Heart left ventricle (tissue), 16 donors: ENCODE measurements at regions not wholly inside any gene's neighbourhood (a gene's known extent, or its start where the extent isn't known, plus 50 kb on each side); places are given as distances from the start of the nearest gene placed in this dataset.

Experiments used
- ATAC-seq, 4 donors: fragments of 200-7000 bp; cut with Tn5 transposase; one replicate each; pipeline ENCODE4 v1.9.1; 2020 to 2022; ENCODE audit warnings: moderate library complexity in 4 of 4, mild to moderate bottlenecking in 3 of 4, moderate number of reproducible peaks in 1 of 4
- DNase-seq, 5 donors: peaks; one replicate each; pipeline ENCODE4 v3.0.0-alpha.2; 2020
- H3K27ac ChIP-seq, 12 donors: fragments of 200-600 bp; sonication (generic) in 4 of 12; one replicate each; pipeline versions ENCODE4 v1.5.0 to v1.8.0; 2016 to 2022; ENCODE audit warnings: mild to moderate bottlenecking in 2 of 12
- H3K27me3 ChIP-seq, 9 donors: fragments of 200-600 bp; sonication (generic) in 2 of 9; one replicate each; pipeline versions ENCODE4 v1.5.1 to v1.8.0; 2016 to 2022; ENCODE audit warnings: mild to moderate bottlenecking in 3 of 9
- H3K36me3 ChIP-seq, 9 donors: fragments of 200-600 bp; sonication (generic) in 2 of 9; one replicate each; pipeline versions ENCODE4 v1.5.0 to v1.8.0; 2018 to 2022; ENCODE audit warnings: mild to moderate bottlenecking in 2 of 9
- H3K4me1 ChIP-seq, 12 donors: fragments of 200-600 bp; sonication (generic) in 4 of 12; one replicate each; pipeline versions ENCODE4 v1.5.0 to v1.8.0; 2016 to 2022; ENCODE audit warnings: mild to moderate bottlenecking in 3 of 12
- H3K4me3 ChIP-seq, 12 donors: fragments of 200-600 bp; sonication (generic) in 4 of 12; one replicate each; pipeline versions ENCODE4 v1.5.0 to v1.8.0; 2017 to 2022; ENCODE audit warnings: mild to moderate bottlenecking in 9 of 12, moderate library complexity in 4 of 12
- H3K9me3 ChIP-seq, 12 donors: fragments of 200-600 bp; sonication (generic) in 4 of 12; one replicate each; pipeline versions ENCODE4 v1.5.0 to v1.8.0; 2016 to 2022; ENCODE audit warnings: mild to moderate bottlenecking in 1 of 12
- POLR2A ChIP-seq, 2 donors: fragments of 450-650 bp; IDR thresholded peaks; one replicate each; pipeline ENCODE4 v1.6.1; 2017; ENCODE audit warnings: antibody characterized with exemption in 2 of 2, mild to moderate bottlenecking in 2 of 2, moderate library complexity in 2 of 2
- whole genome bisulfite sequencing, 4 donors: extraction: QIAGEN DNeasy Blood & Tissue Kit in 2 of 4; methylation state at CpG; one replicate each; pipeline versions ENCODE4 v1.1.5 to v1.1.7; 2013 to 2018; 5-methylcytosine and 5-hydroxymethylcytosine counted together
- intact Hi-C, 10 donors: fragments of 100-400 bp; cut with DNase I; formaldehyde crosslinking; loops; one replicate each; pipeline versions ENCODE4 v1.11.1 to v1.14.2; 2022
- TF ChIP-seq, protein P1 (sequence below), 12 donors: fragments of 200-600 bp; sonication (generic) in 4 of 12; IDR thresholded peaks; one replicate each; pipeline versions ENCODE4 v1.5.0 to v1.8.0; 2018 to 2022; ENCODE audit warnings: antibody characterized with exemption in 12 of 12, mild to moderate bottlenecking in 5 of 12
- donor health status: ischemic (EF 13 %, LVEDD 7.1; RV severe dilation, severe dysfunction).
- donor health status: healthy with polysubstance abuse.
- donor health status: DM: no; HTN: yes; CAD: no.
- donor health status: DM: no; HTN: no; CAD: no.
- donor health status: ischemic (EF 25% LVEDD 6.9; RV normal size, moderate dysfunction).
- donor health status: ischemic (EF 25% LVEDD 5.7; RV mildly dilated, moderate dysfunction).
- donor health status: healthy.
- donor health status: DM: yes; HTN: yes; CAD: no.
- donor health status: ischemic (EF 35%, LVEDD 5.7; RV mildly dilated, moderate dysfunction).
- donor health status: nonischemic (EF 11% LVEDD 7.7; RV severe dilation, severe dysfunction).
- donor health status: DM: yes; HTN: yes; CAD: no.
- donor health status: PGD.
- donor health status: ischemic (EF 29% LVEDD 5.4; RV normal size, mild dysfunction).
- donor health status: nonischemic (EF 23%, LVEDD 6.1; RV moderate dilation, normal function).

DNA sequence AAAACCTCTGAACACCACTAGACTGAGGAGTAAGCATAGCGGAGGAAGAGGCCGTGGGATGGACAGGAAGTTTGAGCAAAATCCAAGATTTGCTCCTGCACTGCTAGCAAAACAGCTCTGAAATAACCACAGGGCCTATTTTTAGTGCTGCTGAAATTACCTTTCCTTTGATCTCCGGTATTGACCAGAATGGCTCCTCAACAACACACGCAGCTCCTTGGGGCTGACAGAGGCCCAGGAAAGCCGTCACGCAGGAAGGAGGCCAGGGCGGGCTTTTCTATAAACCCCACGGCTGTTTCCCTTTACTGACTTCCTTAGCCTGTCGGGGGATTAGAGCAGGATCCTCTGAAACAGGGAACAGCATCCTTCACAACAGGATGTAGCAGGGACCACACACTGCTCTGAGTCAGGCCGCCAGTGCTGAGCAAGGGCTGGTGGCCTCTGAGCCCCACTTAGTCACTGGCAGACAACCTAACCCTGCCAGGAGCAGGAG lies 80.8 kb upstream of the LCLAT1 start:
- no peaks in the 10 kb centered on the region for H3K36me3 ChIP-seq
- H3K27ac ChIP-seq = peak overlapping the region in 10 of 12 donors; percentile 41 to 76 (median 53)
- H3K4me3 ChIP-seq = no peak overlapping the region
- DNase-seq = peak in 1 of 5 donors; percentile 41
- 34 to 75% (median 54%) methylated on average over 7 to 10 of the region's 10 CpGs for WGBS, 4 donors
- peaks cover 17 to 47% (median 28%) of the 10 kb centered on the region in 12 donors for H3K4me1 ChIP-seq
- TF ChIP-seq, protein P1, sequence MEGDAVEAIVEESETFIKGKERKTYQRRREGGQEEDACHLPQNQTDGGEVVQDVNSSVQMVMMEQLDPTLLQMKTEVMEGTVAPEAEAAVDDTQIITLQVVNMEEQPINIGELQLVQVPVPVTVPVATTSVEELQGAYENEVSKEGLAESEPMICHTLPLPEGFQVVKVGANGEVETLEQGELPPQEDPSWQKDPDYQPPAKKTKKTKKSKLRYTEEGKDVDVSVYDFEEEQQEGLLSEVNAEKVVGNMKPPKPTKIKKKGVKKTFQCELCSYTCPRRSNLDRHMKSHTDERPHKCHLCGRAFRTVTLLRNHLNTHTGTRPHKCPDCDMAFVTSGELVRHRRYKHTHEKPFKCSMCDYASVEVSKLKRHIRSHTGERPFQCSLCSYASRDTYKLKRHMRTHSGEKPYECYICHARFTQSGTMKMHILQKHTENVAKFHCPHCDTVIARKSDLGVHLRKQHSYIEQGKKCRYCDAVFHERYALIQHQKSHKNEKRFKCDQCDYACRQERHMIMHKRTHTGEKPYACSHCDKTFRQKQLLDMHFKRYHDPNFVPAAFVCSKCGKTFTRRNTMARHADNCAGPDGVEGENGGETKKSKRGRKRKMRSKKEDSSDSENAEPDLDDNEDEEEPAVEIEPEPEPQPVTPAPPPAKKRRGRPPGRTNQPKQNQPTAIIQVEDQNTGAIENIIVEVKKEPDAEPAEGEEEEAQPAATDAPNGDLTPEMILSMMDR (IDR thresholded peaks at IDR 0.05) = no peak
- TF ChIP-seq POLR2A (IDR thresholded peaks at IDR 0.05) = no peak
- H3K9me3 ChIP-seq = no peaks in the 10 kb centered on the region
- no peaks in the 10 kb centered on the region for H3K27me3 ChIP-seq
- peak in 3 of 4 donors; percentile 11 to 85 (median 33) for ATAC-seq
- intact Hi-C loops = loop anchor here in 1 of 10 donors (5.0 kb wide), 1 partner anchor 36 kb away; no protein-coding TSS in a partner anchor

GRCh38 chr2:30367232-30368070 lies 79.6 kb upstream of the LCLAT1 start:
- Histone ChIP-seq H3K4me3 (no peak overlapping the region), H3K9me3 (no peaks in the 10 kb centered on the region), H3K27me3 (no peaks in the 10 kb centered on the region), H3K27ac (peak overlapping the region in 1 of 12 donors; percentile 76), H3K36me3 (no peaks in the 10 kb centered on the region), H3K4me1 (peaks cover 8 to 40% (median 17%) of the 10 kb centered on the region in 12 donors)
- WGBS, 4 donors = 95 to 97% (median 97%) methylated on average over 9 of the region's 9 CpGs
- TF ChIP-seq POLR2A (IDR thresholded peaks at IDR 0.05) = no peak
- TF ChIP-seq, protein P1 (IDR thresholded peaks at IDR 0.05) = no peak
- intact Hi-C loops = loop anchor here in 1 of 10 donors (5.0 kb wide), 1 partner anchor 35 kb away; no protein-coding TSS in a partner anchor
- ATAC-seq (no peak), DNase-seq (no peak)

GRCh38 chr2:30368258-30368657 lies 78.8 kb upstream of the LCLAT1 start:
- Histone ChIP-seq H3K4me1 (peaks cover under 1 to 32% (median 10%) of the 10 kb centered on the region in 12 donors), H3K4me3 (no peak overlapping the region), H3K36me3 (no peaks in the 10 kb centered on the region), H3K9me3 (no peaks in the 10 kb centered on the region), H3K27ac (no peak overlapping the region), H3K27me3 (no peaks in the 10 kb centered on the region)
- WGBS, 4 donors = 69 to 85% (median 77%) methylated on average over 5 of the region's 5 CpGs
- TF ChIP-seq, protein P1 (IDR thresholded peaks at IDR 0.05) = no peak
- TF ChIP-seq POLR2A (IDR thresholded peaks at IDR 0.05) = no peak
- intact Hi-C loops = loop anchor here in 1 of 10 donors (5.0 kb wide), 1 partner anchor 34 kb away; no protein-coding TSS in a partner anchor
- ATAC-seq (no peak), DNase-seq (no peak)

DNA sequence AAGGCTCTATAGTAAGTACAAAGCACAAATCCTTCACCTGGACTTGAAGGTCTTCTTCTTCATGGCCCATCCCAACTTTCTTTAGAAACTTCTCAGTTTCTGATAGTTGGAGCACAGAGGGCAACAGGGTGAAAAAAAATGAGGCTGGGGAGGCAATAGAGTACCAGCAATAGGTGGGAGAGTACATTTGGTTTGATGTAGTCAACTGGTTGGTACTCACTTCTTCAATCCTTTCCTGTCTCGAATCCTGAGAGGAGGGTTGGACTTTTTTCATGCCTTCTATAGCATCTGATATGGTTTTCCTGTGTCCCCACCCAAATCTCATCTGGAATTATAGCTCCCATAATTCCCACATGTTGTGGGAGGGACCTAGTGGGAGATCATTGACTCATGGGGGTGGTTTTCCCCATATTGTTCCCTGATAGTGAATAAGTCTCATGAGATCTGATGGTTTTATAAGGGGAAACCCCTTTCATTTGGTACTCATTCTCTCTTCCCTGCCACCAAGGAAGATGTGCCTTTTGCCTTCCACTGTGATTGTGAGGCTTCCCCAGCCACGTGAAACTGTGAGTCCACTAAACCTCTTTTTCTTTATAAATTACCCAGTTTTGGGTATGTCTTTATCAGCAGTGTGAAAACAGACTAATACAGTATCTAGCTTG lies 75.9 kb upstream of the LCLAT1 start:
- intact Hi-C loops = no loop called here
- no peaks in the 10 kb centered on the region for H3K27me3 ChIP-seq
- no peak overlapping the region for H3K4me3 ChIP-seq
- no peak overlapping the region for H3K27ac ChIP-seq
- TF ChIP-seq, protein P1 (IDR thresholded peaks at IDR 0.05) = no peak
- no peak for TF ChIP-seq POLR2A (IDR thresholded peaks at IDR 0.05)
- no peaks in the 10 kb centered on the region for H3K9me3 ChIP-seq
- 88 to 97% (median 90%) methylated on average over 2 of the region's 2 CpGs for WGBS, 4 donors
- peaks cover 0 to 20% (median 5%) of the 10 kb centered on the region in 12 donors for H3K4me1 ChIP-seq
- no peak for ATAC-seq
- no peak for DNase-seq
- no peaks in the 10 kb centered on the region for H3K36me3 ChIP-seq
